ENCODE measurements at regions not wholly inside any gene's neighbourhood (a gene's known extent, or its start where the extent isn't known, plus 50 kb on each side); places are given as distances from the start of the nearest gene placed in this dataset.

GRCh38 chr17:13398091-13398490 lies 203.6 kb downstream of the HS3ST3A1 start:
- TF ChIP-seq POLR2AphosphoS5 (IDR thresholded peaks at IDR 0.05) = no peak
- no peak for TF ChIP-seq CTCF (IDR thresholded peaks at IDR 0.05)
- no peak for TF ChIP-seq POLR2A (IDR thresholded peaks at IDR 0.05)

Measured in stomach (tissue), 4 donors.